ENCODE measurements at regions not wholly inside any gene's neighbourhood (a gene's known extent, or its start where the extent isn't known, plus 50 kb on each side); places are given as distances from the start of the nearest gene placed in this dataset.

- Histone ChIP-seq H3K4me1 (peaks cover 3% of the 10 kb centered on the region), H3K27ac (no peak overlapping the region), H3K4me3 (no peak overlapping the region), H3K27me3 (ENCODE audit: insufficient read depth in 3 of 3, low read length in 2 of 3) (no peaks in the 10 kb centered on the region), H3K9me3 (no peaks in the 10 kb centered on the region), H3K36me3 (ENCODE audit: insufficient read depth in 1 of 2, low read depth in 1 of 2) (no peaks in the 10 kb centered on the region)
- no peak for TF ChIP-seq CTCF (IDR thresholded peaks at IDR 0.05)
- intact Hi-C loops (cut with DNase I), result no loop called here
- ATAC-seq, result no peak
- 77 to 85% (median 79%) methylated on average over 5 of the region's 5 CpGs for WGBS, 3 donors
- DNase-seq, result no peak
Observed at GRCh38 chr10:61138708-61139591, 195.0 kb upstream of the RHOBTB1 start.

GRCh38 chr10:61136139-61136538 is 192.2 kb upstream of the RHOBTB1 start:
- DNase-seq, result no peak
- Histone ChIP-seq H3K4me3 (no peak overlapping the region), H3K27me3 (ENCODE audit: insufficient read depth in 3 of 3, low read length in 2 of 3) (no peaks in the 10 kb centered on the region), H3K27ac (no peak overlapping the region), H3K4me1 (peaks cover 3% of the 10 kb centered on the region), H3K36me3 (ENCODE audit: insufficient read depth in 1 of 2, low read depth in 1 of 2) (no peaks in the 10 kb centered on the region), H3K9me3 (no peaks in the 10 kb centered on the region)
- no peak for ATAC-seq
- no peak for TF ChIP-seq CTCF (IDR thresholded peaks at IDR 0.05)
- intact Hi-C loops (cut with DNase I), result no loop called here
- 84 to 94% (median 88%) methylated on average over 2 of the region's 2 CpGs for WGBS, 3 donors

GRCh38 chr10:61135276-61135721 is 191.3 kb upstream of the RHOBTB1 start:
- no peak for TF ChIP-seq CTCF (IDR thresholded peaks at IDR 0.05)
- Histone ChIP-seq H3K9me3 (no peaks in the 10 kb centered on the region), H3K27me3 (ENCODE audit: insufficient read depth in 3 of 3, low read length in 2 of 3) (no peaks in the 10 kb centered on the region), H3K4me3 (no peak overlapping the region), H3K27ac (no peak overlapping the region), H3K36me3 (ENCODE audit: insufficient read depth in 1 of 2, low read depth in 1 of 2) (no peaks in the 10 kb centered on the region), H3K4me1 (no peaks in the 10 kb centered on the region)
- intact Hi-C loops (cut with DNase I), result no loop called here
- 79 to 82% (median 80%) methylated on average over 3 of the region's 3 CpGs for WGBS, 3 donors
- DNase-seq (no peak), ATAC-seq (no peak)

- DNase-seq (no peak), ATAC-seq (no peak)
- Histone ChIP-seq H3K27me3 (ENCODE audit: insufficient read depth in 3 of 3, low read length in 2 of 3) (no peaks in the 10 kb centered on the region), H3K4me3 (no peak overlapping the region), H3K36me3 (ENCODE audit: insufficient read depth in 1 of 2, low read depth in 1 of 2) (no peaks in the 10 kb centered on the region), H3K9me3 (no peaks in the 10 kb centered on the region), H3K4me1 (peaks cover 8% of the 10 kb centered on the region), H3K27ac (no peak overlapping the region)
- no peak for TF ChIP-seq CTCF (IDR thresholded peaks at IDR 0.05)
- intact Hi-C loops (cut with DNase I), result no loop called here
- 24 to 32% (median 25%) methylated on average over 1 of the region's 1 CpG for WGBS, 3 donors
Observed at GRCh38 chr10:61130366-61130765, 186.4 kb upstream of the RHOBTB1 start.

- H3K4me1 ChIP-seq, result peaks cover 8% of the 10 kb centered on the region
- no peak for DNase-seq
- no peak for TF ChIP-seq CTCF (IDR thresholded peaks at IDR 0.05)
- no peak overlapping the region for H3K27ac ChIP-seq
- intact Hi-C loops (cut with DNase I), result no loop called here
- H3K27me3 ChIP-seq (ENCODE audit: insufficient read depth in 3 of 3, low read length in 2 of 3), result no peaks in the 10 kb centered on the region
- no peaks in the 10 kb centered on the region for H3K36me3 ChIP-seq (ENCODE audit: insufficient read depth in 1 of 2, low read depth in 1 of 2)
- ATAC-seq, result no peak
- no peak overlapping the region for H3K4me3 ChIP-seq
- no peaks in the 10 kb centered on the region for H3K9me3 ChIP-seq
Observed at GRCh38 chr10:61128196-61128595, 184.2 kb upstream of the RHOBTB1 start.
